GM23338 (cell line): ENCODE measurements at regions not wholly inside any gene's neighbourhood (a gene's known extent, or its start where the extent isn't known, plus 50 kb on each side); places are given as distances from the start of the nearest gene placed in this dataset.

Source experiments
- ATAC-seq: fragments of 200-7000 bp; cut with Tn5 transposase; 3 replicates; pipeline ENCODE4 v1.9.1; 2020
- DNase-seq: peaks from one replicate; pipeline ENCODE4 v3.0.0-alpha.2; 2015; ENCODE audit warnings: low spot score
- H2AFZ ChIP-seq: fragments of 200-600 bp; sonication (generic); 2 replicates; pipeline ENCODE4 v1.8.0; 2016; ENCODE audit warnings: antibody characterized with exemption, mild to moderate bottlenecking, moderate library complexity
- H3F3A ChIP-seq: fragments of 200-600 bp; sonication (generic); replicated peaks from 2 replicates; pipeline ENCODE4 v1.8.0; 2017; ENCODE audit warnings: antibody characterized with exemption, mixed run types, low read depth
- H3K27ac ChIP-seq: fragments of 200-600 bp; sonication (generic); 2 replicates; pipeline ENCODE4 v1.6.1; 2016; ENCODE audit warnings: low read depth
- H3K27me3 ChIP-seq: fragments of 200-600 bp; sonication (generic); 2 replicates; pipeline ENCODE4 v1.8.0; 2016; ENCODE audit warnings: mild to moderate bottlenecking, mixed run types, moderate library complexity; ENCODE audit not compliant: insufficient read depth
- H3K36me3 ChIP-seq: fragments of 200-600 bp; sonication (generic); 2 replicates; pipeline ENCODE4 v1.8.0; 2016; ENCODE audit warnings: mild to moderate bottlenecking; ENCODE audit not compliant: insufficient read depth
- H3K4me1 ChIP-seq: fragments of 200-600 bp; sonication (generic); 2 replicates; pipeline ENCODE4 v1.8.0; 2016; ENCODE audit warnings: mild to moderate bottlenecking, moderate library complexity; ENCODE audit not compliant: insufficient read depth
- H3K4me2 ChIP-seq: fragments of 200-600 bp; sonication (generic); 2 replicates; pipeline ENCODE4 v1.7.1; 2017; ENCODE audit warnings: mixed run types
- H3K4me3 ChIP-seq: fragments of 200-600 bp; sonication (generic); 2 replicates; pipeline ENCODE4 v1.6.1; 2016; ENCODE audit warnings: mixed run types
- H3K79me2 ChIP-seq: fragments of 200-600 bp; sonication (generic); replicated peaks from 2 replicates; pipeline ENCODE4 v1.8.0; 2017; ENCODE audit warnings: mild to moderate bottlenecking; ENCODE audit not compliant: insufficient read depth
- H3K9me2 ChIP-seq: fragments of 200-600 bp; sonication (generic); 2 replicates; pipeline ENCODE4 v1.8.0; 2017; ENCODE audit not compliant: insufficient read depth
- H4K20me1 ChIP-seq: fragments of 200-600 bp; sonication (generic); replicated peaks from 2 replicates; pipeline ENCODE4 v1.8.0; 2017; ENCODE audit warnings: mild to moderate bottlenecking; ENCODE audit not compliant: insufficient read depth
- H3K27ac Mint-ChIP-seq: 2 replicates; pipeline ENCODE4 v1.8.0; 2020; ENCODE audit warnings: inconsistent platforms, mild to moderate bottlenecking, moderate library complexity, mixed read lengths
- H3K27me3 Mint-ChIP-seq: 3 replicates; pipeline ENCODE4 v1.8.0; 2022; ENCODE audit warnings: low read depth, mild to moderate bottlenecking, moderate library complexity, mixed read lengths, inconsistent platforms; ENCODE audit not compliant: insufficient read depth, poor library complexity
- H3K36me3 Mint-ChIP-seq: 3 replicates; pipeline ENCODE4 v1.8.0; 2021; ENCODE audit warnings: low read depth, mild to moderate bottlenecking, inconsistent platforms, moderate library complexity, mixed read lengths
- H3K4me1 Mint-ChIP-seq: 3 replicates; pipeline ENCODE4 v1.8.0; 2020; ENCODE audit warnings: mild to moderate bottlenecking, inconsistent platforms, mixed read lengths
- H3K4me3 Mint-ChIP-seq: 3 replicates; pipeline ENCODE4 v1.8.0; 2021; ENCODE audit warnings: moderate library complexity, mild to moderate bottlenecking, inconsistent platforms, mixed read lengths
- H3K9me3 Mint-ChIP-seq: 3 replicates; pipeline ENCODE4 v1.8.0; 2020; ENCODE audit warnings: moderate library complexity, mild to moderate bottlenecking, inconsistent platforms, mixed read lengths
- CREB1 ChIP-seq: fragments of 250-450 bp; sonication (Bioruptor Pico); IDR thresholded peaks from 2 replicates; pipeline ENCODE4 v1.5.0; 2020; ENCODE audit warnings: low read depth, mild to moderate bottlenecking, moderate library complexity
- EZH2 ChIP-seq: fragments of 200-600 bp; sonication (generic); IDR thresholded peaks from one replicate; pipeline ENCODE4 v1.8.0; 2017; ENCODE audit warnings: antibody characterized with exemption, mild to moderate bottlenecking, low read depth; ENCODE audit not compliant: unreplicated experiment
- JUNB ChIP-seq: IDR thresholded peaks from one replicate; pipeline ENCODE4 v1.6.1; 2016; ENCODE audit warnings: antibody characterized with exemption; ENCODE audit not compliant: unreplicated experiment
- NANOG ChIP-seq: IDR thresholded peaks from 2 replicates; pipeline ENCODE4 v1.6.1; 2016; ENCODE audit warnings: antibody characterized with exemption, borderline replicate concordance
- POLR2AphosphoS5 ChIP-seq: IDR thresholded peaks from 2 replicates; pipeline ENCODE4 v1.6.1; 2016; ENCODE audit warnings: antibody characterized with exemption, low read depth
- STAT1 ChIP-seq: IDR thresholded peaks from one replicate; pipeline ENCODE4 v1.6.1; 2016; ENCODE audit warnings: antibody characterized with exemption; ENCODE audit not compliant: unreplicated experiment
- ZNF114 ChIP-seq: fragments of 250-450 bp; sonication (Bioruptor Pico); IDR thresholded peaks from 2 replicates; pipeline ENCODE4 v1.5.0; 2020; ENCODE audit warnings: mild to moderate bottlenecking, moderate library complexity
- ZNF331 ChIP-seq: fragments of 250-450 bp; sonication (Bioruptor Pico); IDR thresholded peaks from 2 replicates; pipeline ENCODE4 v1.5.0; 2020; ENCODE audit warnings: low read depth, mild to moderate bottlenecking, moderate library complexity
- TF ChIP-seq, protein P1 (sequence below), 2 experiments: fragments of 200-600 bp in 1 of 2; sonication (generic) in 1 of 2; conservative IDR thresholded peaks; 2 replicates each; pipeline versions ENCODE4 v1.5.1 to v1.6.1; 2016 to 2017; ENCODE audit warnings: antibody characterized with exemption in 2 of 2, low read depth in 2 of 2, mild to moderate bottlenecking in 2 of 2, moderate library complexity in 1 of 2
- TF ChIP-seq, protein P2 (sequence below): IDR thresholded peaks from 2 replicates; pipeline ENCODE4 v1.6.1; 2016; ENCODE audit warnings: antibody characterized with exemption
- TF ChIP-seq, protein P3 (sequence below): IDR thresholded peaks from one replicate; pipeline ENCODE4 v1.6.1; 2018; ENCODE audit warnings: antibody characterized with exemption; ENCODE audit not compliant: unreplicated experiment

DNA sequence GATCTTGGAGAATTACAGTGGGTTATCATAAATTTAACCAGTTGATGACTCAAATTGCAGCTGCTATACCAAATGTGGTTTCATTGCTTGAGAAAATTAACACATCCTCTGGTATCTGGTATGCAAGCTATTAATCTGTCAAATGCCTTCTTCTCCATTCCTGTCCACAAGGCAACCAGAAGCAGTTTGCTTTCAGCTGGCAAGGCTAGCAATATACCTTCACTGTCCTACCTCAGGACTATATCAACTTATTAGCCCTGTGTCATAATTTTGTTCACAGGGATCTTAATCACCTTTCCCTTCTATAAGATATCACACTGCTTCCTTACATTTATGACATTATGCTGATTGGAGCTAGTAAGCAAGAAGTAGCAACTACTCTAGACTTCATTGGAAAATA, 110.0 kb upstream of the GPC3 start (continued):
- no peak for TF ChIP-seq EZH2
- TF ChIP-seq, protein P1, sequence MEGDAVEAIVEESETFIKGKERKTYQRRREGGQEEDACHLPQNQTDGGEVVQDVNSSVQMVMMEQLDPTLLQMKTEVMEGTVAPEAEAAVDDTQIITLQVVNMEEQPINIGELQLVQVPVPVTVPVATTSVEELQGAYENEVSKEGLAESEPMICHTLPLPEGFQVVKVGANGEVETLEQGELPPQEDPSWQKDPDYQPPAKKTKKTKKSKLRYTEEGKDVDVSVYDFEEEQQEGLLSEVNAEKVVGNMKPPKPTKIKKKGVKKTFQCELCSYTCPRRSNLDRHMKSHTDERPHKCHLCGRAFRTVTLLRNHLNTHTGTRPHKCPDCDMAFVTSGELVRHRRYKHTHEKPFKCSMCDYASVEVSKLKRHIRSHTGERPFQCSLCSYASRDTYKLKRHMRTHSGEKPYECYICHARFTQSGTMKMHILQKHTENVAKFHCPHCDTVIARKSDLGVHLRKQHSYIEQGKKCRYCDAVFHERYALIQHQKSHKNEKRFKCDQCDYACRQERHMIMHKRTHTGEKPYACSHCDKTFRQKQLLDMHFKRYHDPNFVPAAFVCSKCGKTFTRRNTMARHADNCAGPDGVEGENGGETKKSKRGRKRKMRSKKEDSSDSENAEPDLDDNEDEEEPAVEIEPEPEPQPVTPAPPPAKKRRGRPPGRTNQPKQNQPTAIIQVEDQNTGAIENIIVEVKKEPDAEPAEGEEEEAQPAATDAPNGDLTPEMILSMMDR (conservative IDR thresholded peaks at IDR 0.05; ENCODE audit: low read depth in 2 of 2), result no peak
- no peak for TF ChIP-seq CREB1 (CRISPR knock-in tag)
- no peak for TF ChIP-seq POLR2AphosphoS5
- TF ChIP-seq ZNF331 (CRISPR knock-in tag), result no peak
- no peak for TF ChIP-seq ZNF114 (CRISPR knock-in tag)

DNA sequence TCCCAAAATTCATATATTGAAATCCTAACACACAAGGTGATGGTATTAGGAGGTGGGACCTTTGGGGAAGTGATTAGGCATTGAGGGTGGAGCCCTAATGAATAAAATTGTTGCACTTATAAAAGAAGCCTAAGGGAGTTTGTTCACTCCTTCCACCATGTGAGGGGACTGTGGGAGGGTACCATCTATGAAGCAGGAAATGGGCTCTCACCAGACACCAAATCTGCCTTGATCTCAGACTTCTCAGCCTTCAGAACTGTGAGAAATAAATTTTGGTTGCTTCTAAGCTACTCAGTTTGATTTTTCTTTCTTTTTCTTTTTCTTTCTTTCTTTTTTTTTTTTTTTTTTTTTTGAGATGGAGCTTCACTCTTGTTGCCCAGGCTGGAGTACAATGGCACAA, 116.2 kb upstream of the GPC3 start:
- Histone ChIP-seq H3K4me1 (no peaks in the 10 kb centered on the region), H2AFZ (no peak overlapping the region), H3F3A (no peaks in the 10 kb centered on the region), H3K27me3 (no peaks in the 10 kb centered on the region), H3K79me2 (no peaks in the 10 kb centered on the region), H3K9me2 (no peaks in the 10 kb centered on the region), H4K20me1 (no peaks in the 10 kb centered on the region), H3K27ac (no peak overlapping the region), H3K4me3 (no peak overlapping the region), H3K36me3 (no peaks in the 10 kb centered on the region), H3K4me2 (no peak overlapping the region)
- Mint-ChIP-seq H3K9me3 (peaks cover 4% of the 10 kb centered on the region; the same call in 2 of the 3 replicates), H3K4me3 (no peak overlapping the region), H3K27ac (no peak overlapping the region), H3K4me1 (no peaks in the 10 kb centered on the region), H3K27me3 (peaks cover 3% of the 10 kb centered on the region), H3K36me3 (no peaks in the 10 kb centered on the region)
- DNase-seq (no peak), ATAC-seq (no peak)
- TF ChIP-seq, protein P2, sequence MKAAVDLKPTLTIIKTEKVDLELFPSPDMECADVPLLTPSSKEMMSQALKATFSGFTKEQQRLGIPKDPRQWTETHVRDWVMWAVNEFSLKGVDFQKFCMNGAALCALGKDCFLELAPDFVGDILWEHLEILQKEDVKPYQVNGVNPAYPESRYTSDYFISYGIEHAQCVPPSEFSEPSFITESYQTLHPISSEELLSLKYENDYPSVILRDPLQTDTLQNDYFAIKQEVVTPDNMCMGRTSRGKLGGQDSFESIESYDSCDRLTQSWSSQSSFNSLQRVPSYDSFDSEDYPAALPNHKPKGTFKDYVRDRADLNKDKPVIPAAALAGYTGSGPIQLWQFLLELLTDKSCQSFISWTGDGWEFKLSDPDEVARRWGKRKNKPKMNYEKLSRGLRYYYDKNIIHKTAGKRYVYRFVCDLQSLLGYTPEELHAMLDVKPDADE, result no peak
- TF ChIP-seq NANOG (no peak), EZH2 (no peak), ZNF331 (CRISPR knock-in tag) (no peak), CREB1 (CRISPR knock-in tag) (no peak), POLR2AphosphoS5 (no peak), STAT1 (no peak), JUNB (no peak), ZNF114 (CRISPR knock-in tag) (no peak)
- TF ChIP-seq, protein P3, sequence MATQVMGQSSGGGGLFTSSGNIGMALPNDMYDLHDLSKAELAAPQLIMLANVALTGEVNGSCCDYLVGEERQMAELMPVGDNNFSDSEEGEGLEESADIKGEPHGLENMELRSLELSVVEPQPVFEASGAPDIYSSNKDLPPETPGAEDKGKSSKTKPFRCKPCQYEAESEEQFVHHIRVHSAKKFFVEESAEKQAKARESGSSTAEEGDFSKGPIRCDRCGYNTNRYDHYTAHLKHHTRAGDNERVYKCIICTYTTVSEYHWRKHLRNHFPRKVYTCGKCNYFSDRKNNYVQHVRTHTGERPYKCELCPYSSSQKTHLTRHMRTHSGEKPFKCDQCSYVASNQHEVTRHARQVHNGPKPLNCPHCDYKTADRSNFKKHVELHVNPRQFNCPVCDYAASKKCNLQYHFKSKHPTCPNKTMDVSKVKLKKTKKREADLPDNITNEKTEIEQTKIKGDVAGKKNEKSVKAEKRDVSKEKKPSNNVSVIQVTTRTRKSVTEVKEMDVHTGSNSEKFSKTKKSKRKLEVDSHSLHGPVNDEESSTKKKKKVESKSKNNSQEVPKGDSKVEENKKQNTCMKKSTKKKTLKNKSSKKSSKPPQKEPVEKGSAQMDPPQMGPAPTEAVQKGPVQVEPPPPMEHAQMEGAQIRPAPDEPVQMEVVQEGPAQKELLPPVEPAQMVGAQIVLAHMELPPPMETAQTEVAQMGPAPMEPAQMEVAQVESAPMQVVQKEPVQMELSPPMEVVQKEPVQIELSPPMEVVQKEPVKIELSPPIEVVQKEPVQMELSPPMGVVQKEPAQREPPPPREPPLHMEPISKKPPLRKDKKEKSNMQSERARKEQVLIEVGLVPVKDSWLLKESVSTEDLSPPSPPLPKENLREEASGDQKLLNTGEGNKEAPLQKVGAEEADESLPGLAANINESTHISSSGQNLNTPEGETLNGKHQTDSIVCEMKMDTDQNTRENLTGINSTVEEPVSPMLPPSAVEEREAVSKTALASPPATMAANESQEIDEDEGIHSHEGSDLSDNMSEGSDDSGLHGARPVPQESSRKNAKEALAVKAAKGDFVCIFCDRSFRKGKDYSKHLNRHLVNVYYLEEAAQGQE, result no peak
- TF ChIP-seq, protein P1 (conservative IDR thresholded peaks at IDR 0.05; ENCODE audit: low read depth in 2 of 2), result no peak
